GM19328 (cell line): ENCODE measurements at regions not wholly inside any gene's neighbourhood (a gene's known extent, or its start where the extent isn't known, plus 50 kb on each side); places are given as distances from the start of the nearest gene placed in this dataset.

ENCODE experiments used
- ATAC-seq: cut with Tn5 transposase; IDR thresholded peaks from one replicate; pipeline ENCODE4 v1.9.1; 2021; ENCODE audit warnings: mild to moderate bottlenecking, moderate library complexity; ENCODE audit not compliant: unreplicated experiment

- ATAC-seq: no peak
Observed at GRCh38 chr1:82644186-82644915, 843.6 kb downstream of the ADGRL2 start.

GRCh38 chr1:82640352-82640751 is 839.6 kb downstream of the ADGRL2 start:
- ATAC-seq: no peak

GRCh38 chr1:82634266-82634665 is 833.5 kb downstream of the ADGRL2 start:
- no peak for ATAC-seq

DNA sequence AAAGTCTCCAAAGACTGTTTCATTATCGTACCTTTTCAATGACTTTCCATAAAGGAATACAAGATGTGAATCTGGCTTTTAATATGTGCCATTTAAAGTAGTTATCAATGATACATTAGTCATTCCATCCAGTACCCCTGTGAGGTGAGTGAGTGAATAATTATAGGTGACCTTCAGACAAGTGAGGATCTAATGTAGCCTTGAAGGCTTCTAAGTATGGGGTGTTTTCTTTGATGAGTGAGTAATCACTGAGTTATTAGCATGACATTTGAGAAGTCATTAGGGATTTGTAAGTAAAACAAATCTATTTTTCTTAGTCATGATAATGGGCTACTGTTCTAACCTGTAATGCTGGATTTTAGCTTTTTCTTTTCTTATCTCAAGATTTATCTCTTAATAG is 831.4 kb downstream of the ADGRL2 start:
- no peak for ATAC-seq

- no peak for ATAC-seq
Observed at GRCh38 chr1:82628887-82629286, 828.2 kb downstream of the ADGRL2 start.

DNA sequence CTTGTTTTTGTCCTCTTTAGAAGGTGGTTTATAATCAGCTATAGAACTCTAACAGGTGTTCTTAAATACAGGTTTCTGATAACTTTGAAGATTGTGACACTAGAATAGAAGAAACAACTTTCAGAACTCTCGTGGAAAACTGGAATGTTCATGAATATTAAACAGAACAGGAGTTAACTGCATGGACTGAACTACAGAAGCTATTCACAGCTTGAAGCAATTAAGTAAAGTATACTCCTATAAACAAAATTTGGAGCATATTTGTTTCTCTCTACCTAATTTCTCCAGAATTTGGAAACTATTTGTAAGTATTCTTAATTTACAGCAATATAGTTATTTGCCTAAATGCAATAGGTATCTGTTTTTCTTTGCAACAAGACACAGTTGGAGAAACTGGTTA is 824.8 kb downstream of the ADGRL2 start:
- no peak for ATAC-seq

GRCh38 chr1:82621076-82621475 is 820.3 kb downstream of the ADGRL2 start:
- no peak for ATAC-seq

GRCh38 chr1:82614090-82614489 is 813.4 kb downstream of the ADGRL2 start:
- no peak for ATAC-seq

- no peak for ATAC-seq
Observed at GRCh38 chr1:82612986-82613385, 812.3 kb downstream of the ADGRL2 start.

DNA sequence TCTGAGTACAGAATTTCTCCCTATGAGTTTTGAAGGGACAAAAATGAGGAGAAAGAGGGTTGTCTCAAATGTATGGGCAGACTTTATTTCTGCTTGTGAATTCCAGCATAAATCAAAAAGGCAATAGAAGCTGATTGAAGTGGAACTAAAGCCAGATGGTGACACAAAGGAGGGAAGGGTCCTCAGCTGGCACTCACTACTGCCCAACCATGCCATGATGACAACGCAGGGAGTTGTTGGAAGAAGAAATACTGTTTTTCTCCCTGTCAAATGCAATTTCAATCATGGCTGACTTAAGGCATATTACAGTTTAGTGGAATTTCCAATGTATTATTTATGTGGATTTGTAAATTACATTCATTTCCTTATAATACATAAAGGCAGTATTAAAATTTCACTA is 805.8 kb downstream of the ADGRL2 start:
- no peak for ATAC-seq

DNA sequence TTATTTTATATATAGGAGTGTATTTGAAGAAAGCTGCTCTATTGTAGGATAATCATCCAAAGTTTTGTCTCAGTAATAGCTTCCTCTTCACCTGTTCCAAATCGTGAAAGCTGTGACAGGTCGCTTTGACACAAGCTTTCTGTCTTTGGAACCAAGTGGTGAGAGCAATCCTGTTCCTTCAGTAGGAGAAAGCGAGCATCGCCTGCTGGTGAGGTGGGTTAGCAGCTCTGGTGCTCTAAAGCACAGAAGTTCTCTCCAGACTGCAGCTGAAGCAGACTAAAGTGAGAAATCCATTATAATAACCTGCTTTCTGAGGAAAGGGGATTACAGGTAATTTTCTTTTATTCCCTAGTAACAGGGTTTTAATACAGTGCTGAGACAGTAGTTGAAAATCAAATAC is 803.8 kb downstream of the ADGRL2 start:
- ATAC-seq: no peak

DNA sequence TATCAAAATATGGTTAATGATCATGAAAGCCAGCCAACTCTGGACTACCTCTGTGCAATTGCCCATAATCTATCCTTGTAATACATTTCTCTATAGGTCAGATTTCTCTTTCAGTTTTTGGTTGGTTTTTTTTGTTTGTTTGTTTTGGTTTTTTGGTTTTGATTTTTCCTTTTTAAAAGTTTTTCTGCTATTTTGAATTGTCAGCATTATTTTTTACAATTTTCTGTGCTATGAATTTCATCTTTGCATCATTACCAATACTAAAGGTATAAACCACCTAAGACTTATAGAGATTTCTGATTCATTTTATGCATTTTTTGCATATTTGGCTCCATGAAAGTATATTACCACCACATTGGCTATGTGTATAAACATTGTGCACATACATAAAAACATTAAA is 799.6 kb downstream of the ADGRL2 start:
- ATAC-seq: no peak

DNA sequence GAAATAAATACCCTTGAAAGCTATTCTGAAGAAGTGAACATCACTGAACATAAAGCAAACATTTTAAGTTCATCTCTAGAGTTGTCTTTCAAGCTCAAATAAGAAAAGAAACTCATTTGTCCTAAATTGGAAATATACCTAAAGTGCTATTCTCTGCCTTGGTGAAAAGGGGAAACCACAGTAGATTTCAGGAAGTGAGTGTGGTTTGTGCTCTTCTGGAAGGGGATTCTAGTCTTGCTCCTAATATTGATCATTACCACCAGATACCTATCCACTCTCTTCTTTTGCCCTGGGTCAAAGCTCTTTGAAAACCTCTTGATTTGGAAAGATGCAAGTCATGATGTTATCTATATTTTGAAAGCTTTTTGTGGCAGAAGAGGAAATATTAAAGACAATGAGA is 798.1 kb downstream of the ADGRL2 start:
- ATAC-seq: no peak

DNA sequence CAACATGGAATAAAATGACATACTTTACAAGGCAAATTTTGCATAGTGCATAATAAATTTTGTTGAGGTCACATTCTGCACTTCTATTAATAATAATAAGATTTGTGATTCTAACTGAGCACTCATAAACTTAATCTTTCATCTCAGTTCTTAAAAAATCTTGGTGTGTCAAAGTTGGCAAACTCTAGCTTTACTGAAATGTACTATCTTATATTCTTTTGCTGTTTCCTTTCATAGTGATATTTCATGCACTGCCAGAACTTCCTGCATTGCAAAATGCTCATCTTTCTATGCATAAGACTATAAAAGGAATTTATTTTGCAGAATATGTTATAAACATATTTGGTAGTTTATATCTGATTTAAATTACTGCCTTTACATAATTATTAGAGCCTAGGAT is 797.6 kb downstream of the ADGRL2 start:
- ATAC-seq: no peak

DNA sequence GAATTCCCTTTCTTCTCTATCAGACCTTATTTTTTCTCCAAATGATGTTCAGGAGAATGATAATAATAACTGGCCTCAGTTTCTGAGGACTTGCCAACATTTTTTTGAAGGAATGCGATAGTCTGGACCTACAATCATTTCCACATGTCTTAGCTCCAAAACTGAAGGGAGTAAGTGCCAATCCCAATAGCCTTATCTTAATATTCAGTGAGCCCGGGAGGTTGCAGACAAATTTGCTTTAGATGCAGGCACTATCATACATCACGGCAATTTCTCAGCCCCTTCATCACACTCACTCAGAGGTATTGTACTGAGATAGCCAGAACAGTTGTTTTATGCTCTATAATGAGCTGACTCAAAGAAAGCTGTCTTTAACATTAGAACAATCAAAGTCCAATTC is 796.9 kb downstream of the ADGRL2 start:
- ATAC-seq: no peak

GRCh38 chr1:82597141-82597540 is 796.4 kb downstream of the ADGRL2 start:
- ATAC-seq: no peak

- no peak for ATAC-seq
Observed at GRCh38 chr1:82593561-82593960, 792.8 kb downstream of the ADGRL2 start.

- ATAC-seq: no peak
Observed at GRCh38 chr1:82589588-82589987, 788.9 kb downstream of the ADGRL2 start.

- no peak for ATAC-seq
Observed at GRCh38 chr1:82587371-82587770, 786.6 kb downstream of the ADGRL2 start.

- no peak for ATAC-seq
Observed at GRCh38 chr1:82586473-82586872, 785.7 kb downstream of the ADGRL2 start.

- ATAC-seq: no peak
Observed at GRCh38 chr1:82582347-82582746, 781.6 kb downstream of the ADGRL2 start.

GRCh38 chr1:82578086-82578726 is 777.5 kb downstream of the ADGRL2 start:
- no peak for ATAC-seq

GRCh38 chr1:82567348-82567747 is 766.6 kb downstream of the ADGRL2 start:
- ATAC-seq: no peak
